ENCODE measurements at regions not wholly inside any gene's neighbourhood (a gene's known extent, or its start where the extent isn't known, plus 50 kb on each side); places are given as distances from the start of the nearest gene placed in this dataset.

DNA sequence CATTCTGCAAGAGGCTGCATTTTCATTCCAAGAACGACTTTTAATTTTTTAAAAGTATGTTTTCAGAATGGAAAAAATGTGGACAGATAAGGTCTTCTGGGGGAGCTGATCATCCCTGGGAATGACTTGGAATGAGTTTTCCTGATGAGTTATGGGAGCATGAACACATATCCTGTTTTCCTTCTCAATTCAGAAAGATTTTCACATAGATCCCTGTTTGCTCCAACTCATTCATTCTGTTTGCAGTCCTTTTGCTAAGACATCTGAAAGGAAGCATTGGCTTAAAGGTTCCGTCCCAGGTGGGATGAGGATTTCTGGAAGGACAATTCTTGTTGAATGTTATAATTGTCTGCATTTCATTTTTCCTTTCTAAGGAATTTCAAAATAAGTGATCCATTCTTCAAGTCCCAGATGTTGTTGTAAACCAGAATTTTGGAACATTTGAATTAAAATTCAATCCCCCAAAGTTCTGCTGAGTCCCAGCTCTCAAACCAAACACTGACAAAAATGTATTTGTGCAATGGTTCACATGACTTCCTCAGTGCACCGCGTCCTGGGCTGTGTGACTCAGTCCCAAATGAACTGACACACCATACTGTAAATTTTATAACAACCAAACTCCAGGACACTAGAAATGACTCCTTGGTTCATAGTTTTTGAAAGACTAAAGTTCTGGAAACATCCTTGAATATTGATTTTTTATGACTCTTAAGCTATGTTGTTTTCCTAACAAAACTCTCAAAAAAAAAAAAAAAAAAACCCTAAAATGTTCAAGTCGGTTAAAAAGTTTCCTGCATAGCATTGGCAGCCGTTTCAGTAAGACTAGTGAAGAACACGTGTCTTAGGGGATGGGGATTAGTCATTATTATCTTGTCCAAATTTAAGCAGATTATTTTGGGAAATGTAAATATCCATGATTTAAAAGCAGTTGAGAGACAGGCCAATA lies 281.8 kb upstream of the TCF4 start:
- TF ChIP-seq, protein P1, sequence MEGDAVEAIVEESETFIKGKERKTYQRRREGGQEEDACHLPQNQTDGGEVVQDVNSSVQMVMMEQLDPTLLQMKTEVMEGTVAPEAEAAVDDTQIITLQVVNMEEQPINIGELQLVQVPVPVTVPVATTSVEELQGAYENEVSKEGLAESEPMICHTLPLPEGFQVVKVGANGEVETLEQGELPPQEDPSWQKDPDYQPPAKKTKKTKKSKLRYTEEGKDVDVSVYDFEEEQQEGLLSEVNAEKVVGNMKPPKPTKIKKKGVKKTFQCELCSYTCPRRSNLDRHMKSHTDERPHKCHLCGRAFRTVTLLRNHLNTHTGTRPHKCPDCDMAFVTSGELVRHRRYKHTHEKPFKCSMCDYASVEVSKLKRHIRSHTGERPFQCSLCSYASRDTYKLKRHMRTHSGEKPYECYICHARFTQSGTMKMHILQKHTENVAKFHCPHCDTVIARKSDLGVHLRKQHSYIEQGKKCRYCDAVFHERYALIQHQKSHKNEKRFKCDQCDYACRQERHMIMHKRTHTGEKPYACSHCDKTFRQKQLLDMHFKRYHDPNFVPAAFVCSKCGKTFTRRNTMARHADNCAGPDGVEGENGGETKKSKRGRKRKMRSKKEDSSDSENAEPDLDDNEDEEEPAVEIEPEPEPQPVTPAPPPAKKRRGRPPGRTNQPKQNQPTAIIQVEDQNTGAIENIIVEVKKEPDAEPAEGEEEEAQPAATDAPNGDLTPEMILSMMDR (conservative IDR thresholded peaks at IDR 0.05) = no peak
- H3K27me3 Mint-ChIP-seq (ENCODE audit: low read depth) = no peaks in the 10 kb centered on the region
- DNase-seq (ENCODE audit: low read depth, low spot score) = no peak
- H3K4me1 Mint-ChIP-seq = no peaks in the 10 kb centered on the region
- no peak overlapping the region for H3K27ac Mint-ChIP-seq (ENCODE audit: unreplicated experiment)
- no peak overlapping the region for H3K4me3 Mint-ChIP-seq
- no peaks in the 10 kb centered on the region for H3K9me3 Mint-ChIP-seq
- H3K36me3 Mint-ChIP-seq (ENCODE audit: low read depth) = no peaks in the 10 kb centered on the region

DNA sequence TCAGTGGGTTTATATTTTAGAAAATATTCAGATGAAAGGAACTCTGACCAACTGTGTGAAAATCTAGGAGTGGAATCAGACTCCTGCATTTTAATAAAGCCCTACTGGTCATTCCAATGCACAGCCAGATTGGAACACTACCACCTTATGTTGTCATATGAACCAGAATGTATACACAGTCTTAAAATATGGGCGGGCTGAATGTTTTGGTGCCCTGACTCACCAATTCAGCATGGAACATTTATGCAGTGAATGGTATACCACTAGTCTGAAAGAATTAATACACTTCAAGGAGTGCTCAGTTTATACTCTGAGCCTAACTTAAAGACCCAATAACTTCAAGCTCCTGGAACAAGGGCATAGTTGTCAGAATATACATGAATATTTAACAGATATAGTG lies 280.9 kb upstream of the TCF4 start:
- Mint-ChIP-seq H3K27ac (ENCODE audit: unreplicated experiment) (no peak overlapping the region), H3K4me3 (no peak overlapping the region), H3K4me1 (peaks cover under 1% of the 10 kb centered on the region), H3K27me3 (ENCODE audit: low read depth) (no peaks in the 10 kb centered on the region), H3K36me3 (ENCODE audit: low read depth) (no peaks in the 10 kb centered on the region), H3K9me3 (no peaks in the 10 kb centered on the region)
- DNase-seq (ENCODE audit: low read depth, low spot score) = no peak
- TF ChIP-seq, protein P1 (conservative IDR thresholded peaks at IDR 0.05) = no peak

DNA sequence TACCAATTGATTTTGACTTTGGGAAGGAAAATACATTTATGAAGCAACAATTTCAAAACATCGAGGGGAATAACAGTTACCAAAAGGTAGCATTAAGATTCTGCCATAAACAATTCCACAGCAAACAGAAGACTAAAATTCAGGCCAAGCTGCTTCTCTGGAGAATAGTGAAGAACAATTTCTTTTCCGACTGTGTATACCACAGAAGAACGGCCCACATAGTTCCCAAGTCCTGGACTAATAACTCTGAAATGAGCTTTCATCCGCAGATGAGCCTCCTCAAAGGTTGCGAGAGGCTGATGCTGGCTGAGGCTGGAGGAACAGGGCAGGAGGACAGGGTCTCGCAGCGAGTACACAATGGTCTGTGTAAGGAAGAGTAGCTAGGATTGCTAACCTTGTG lies 278.9 kb upstream of the TCF4 start:
- no peak overlapping the region for H3K4me3 Mint-ChIP-seq
- peak overlapping the region; percentile 8 for H3K27ac Mint-ChIP-seq (ENCODE audit: unreplicated experiment)
- H3K36me3 Mint-ChIP-seq (ENCODE audit: low read depth) = no peaks in the 10 kb centered on the region
- TF ChIP-seq, protein P1 (conservative IDR thresholded peaks at IDR 0.05) = no peak
- no peaks in the 10 kb centered on the region for H3K9me3 Mint-ChIP-seq
- H3K4me1 Mint-ChIP-seq = peaks cover 7% of the 10 kb centered on the region
- no peaks in the 10 kb centered on the region for H3K27me3 Mint-ChIP-seq (ENCODE audit: low read depth)
- DNase-seq (ENCODE audit: low read depth, low spot score) = no peak

DNA sequence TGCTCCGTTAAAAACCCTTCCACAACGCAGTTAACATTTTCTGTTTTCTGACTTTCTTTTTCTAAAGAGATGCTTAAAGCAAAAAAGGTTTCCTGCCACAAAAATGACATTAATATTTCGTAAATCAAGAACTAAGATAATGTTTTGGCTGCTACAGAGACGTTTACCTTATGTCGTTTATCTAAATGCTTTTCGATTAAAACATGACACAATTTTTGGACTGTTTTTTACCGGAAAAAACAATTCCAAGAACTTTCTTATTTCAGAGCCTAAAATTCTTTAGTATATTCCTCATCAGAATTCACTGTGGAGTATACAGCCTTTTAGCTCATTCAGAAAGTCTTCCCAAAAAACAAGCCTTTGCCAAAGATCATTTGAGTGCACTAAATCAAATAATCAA lies 278.0 kb upstream of the TCF4 start:
- H3K9me3 Mint-ChIP-seq = no peaks in the 10 kb centered on the region
- DNase-seq (ENCODE audit: low read depth, low spot score) = no peak
- H3K36me3 Mint-ChIP-seq (ENCODE audit: low read depth) = no peaks in the 10 kb centered on the region
- no peak overlapping the region for H3K4me3 Mint-ChIP-seq
- H3K4me1 Mint-ChIP-seq = peaks cover 14% of the 10 kb centered on the region
- TF ChIP-seq, protein P1 (conservative IDR thresholded peaks at IDR 0.05) = no peak
- H3K27ac Mint-ChIP-seq (ENCODE audit: unreplicated experiment) = no peak overlapping the region
- no peaks in the 10 kb centered on the region for H3K27me3 Mint-ChIP-seq (ENCODE audit: low read depth)

DNA sequence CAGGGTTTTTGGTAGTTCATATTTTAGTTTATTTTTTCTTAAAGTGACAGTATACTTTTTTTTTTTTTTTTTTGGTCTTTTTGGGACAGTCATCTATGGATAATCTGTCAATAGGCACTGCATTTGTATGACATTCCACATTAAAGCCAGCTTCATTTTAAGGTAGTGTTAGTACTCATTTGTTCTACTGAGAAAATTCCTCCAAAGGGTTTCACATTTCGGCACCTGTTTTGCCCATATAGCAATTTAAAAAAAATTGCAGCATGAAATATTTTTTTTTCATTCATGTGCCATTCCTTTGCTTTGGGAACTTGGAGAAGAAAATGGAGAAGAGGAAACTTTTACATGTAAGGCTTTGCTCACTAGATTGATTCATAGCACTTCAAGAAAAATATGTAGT lies 276.3 kb upstream of the TCF4 start:
- no peak overlapping the region for H3K4me3 Mint-ChIP-seq
- peaks cover 23% of the 10 kb centered on the region for H3K4me1 Mint-ChIP-seq
- H3K36me3 Mint-ChIP-seq (ENCODE audit: low read depth) = no peaks in the 10 kb centered on the region
- no peak for DNase-seq (ENCODE audit: low read depth, low spot score)
- TF ChIP-seq, protein P1 (conservative IDR thresholded peaks at IDR 0.05) = no peak
- H3K9me3 Mint-ChIP-seq = no peaks in the 10 kb centered on the region
- H3K27ac Mint-ChIP-seq (ENCODE audit: unreplicated experiment) = no peak overlapping the region
- H3K27me3 Mint-ChIP-seq (ENCODE audit: low read depth) = no peaks in the 10 kb centered on the region
